ENCODE measurements at regions not wholly inside any gene's neighbourhood (a gene's known extent, or its start where the extent isn't known, plus 50 kb on each side); places are given as distances from the start of the nearest gene placed in this dataset.

GRCh38 chr13:40145139-40145538, 489.7 kb downstream of the COG6 start:
- no peak for DNase-seq (ENCODE audit: low spot score)

GRCh38 chr13:40146063-40146462, 490.6 kb downstream of the COG6 start:
- DNase-seq (ENCODE audit: low spot score), result no peak

DNA sequence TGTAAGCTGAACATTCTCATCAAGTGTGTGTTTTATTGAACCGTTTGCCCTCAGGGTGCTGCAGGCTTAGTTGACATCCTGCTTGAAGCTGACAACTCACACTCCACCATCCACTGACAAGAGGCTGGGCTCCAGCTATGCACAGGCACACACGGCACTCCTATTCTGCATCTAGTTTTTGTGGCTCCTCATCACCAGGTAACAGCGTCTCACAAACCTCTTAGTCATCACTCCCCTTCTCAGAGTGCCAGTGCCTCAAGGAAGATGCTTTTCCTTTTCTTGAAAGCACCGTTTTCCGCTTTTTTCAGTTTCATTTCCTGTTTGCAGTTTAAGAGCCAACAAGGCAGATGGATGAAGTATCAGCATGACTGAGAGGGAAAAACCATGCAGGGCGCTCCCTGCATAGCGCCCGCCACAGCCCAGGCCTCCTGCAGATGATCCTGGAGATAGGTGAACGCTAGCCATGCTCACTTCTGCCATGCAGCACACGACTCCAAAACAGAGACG, 491.2 kb downstream of the COG6 start:
- no peak for DNase-seq (ENCODE audit: low spot score)

DNA sequence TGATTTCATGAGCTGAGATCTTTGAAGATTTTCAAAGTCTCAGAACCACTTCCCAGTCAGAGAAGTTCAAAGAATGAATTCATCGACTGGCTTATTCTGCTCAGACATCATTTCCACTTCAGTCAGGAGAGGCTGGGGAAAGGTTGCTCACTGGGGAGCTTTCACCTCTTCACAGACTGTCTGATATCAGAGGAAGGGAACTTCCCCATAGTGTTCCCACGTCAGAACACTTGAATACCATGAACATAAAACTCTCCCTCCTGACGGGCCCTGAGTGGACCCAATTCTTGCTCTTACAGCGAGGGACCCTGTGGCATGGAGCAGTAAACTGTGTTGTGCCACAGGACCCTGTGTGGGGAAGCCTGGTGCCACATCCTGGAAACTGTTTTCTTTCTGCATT, 492.6 kb downstream of the COG6 start:
- no peak for DNase-seq (ENCODE audit: low spot score)

DNA sequence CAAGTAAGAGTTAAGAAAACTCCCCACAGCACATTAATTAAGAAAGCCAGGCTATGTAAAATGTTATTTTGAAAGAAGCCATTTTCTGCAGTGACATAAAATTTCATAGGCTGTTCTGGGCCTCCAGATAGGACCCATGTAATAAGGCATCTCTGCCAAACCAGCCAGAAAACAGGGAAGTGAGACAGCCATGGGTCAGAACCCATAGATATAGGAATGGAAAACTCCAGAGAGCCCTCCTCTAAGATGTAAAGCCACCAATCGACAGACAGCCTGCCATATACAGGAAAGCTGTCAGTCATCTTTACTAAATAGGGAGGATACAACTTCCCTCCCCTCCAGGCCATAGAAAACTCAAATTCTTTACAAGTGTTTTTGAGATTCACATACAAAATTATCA, 493.3 kb downstream of the COG6 start:
- no peak for DNase-seq (ENCODE audit: low spot score)

GRCh38 chr13:40149611-40150274, 494.3 kb downstream of the COG6 start:
- peak; percentile 14 for DNase-seq (ENCODE audit: low spot score)

DNA sequence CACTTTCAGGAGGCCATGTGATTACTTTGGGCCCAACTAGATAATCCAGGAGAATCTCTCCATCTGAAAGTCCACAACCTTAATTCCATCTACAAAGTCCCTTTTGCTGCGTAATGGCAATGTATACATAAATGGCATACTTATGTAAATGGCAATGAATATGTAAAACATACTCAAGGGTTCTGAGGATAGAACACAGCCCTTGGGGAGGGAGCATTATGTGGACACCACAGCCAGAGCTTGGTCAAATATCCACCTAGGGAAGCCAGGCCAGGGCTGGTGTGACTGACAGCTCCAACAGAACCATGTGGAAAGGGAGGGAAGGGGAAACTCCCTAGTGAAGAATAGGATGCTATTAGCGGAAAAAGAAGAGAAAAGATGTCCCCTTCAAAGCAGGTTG, 496.2 kb downstream of the COG6 start:
- DNase-seq (ENCODE audit: low spot score), result no peak

DNA sequence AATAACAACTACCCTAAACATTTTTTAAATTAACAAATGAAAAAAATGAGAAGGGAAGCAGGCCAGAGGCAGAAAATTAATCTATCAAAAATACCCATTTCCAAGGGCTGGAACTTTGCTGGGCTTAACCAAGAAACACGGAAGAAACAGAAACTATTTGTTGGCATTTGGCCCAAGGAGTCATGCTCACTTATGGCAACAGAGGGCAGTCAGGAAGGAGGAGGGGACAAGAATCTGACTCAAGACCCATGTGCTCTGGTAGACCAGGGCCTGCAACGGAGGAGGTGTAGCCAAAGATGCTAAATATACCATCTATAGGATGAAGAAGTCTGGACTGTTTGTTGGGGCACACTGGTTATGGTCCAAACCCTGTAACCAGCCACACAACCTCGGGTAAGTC, 496.7 kb downstream of the COG6 start:
- DNase-seq (ENCODE audit: low spot score), result peak; percentile 31

GRCh38 chr13:40152922-40153321, 497.5 kb downstream of the COG6 start:
- DNase-seq (ENCODE audit: low spot score), result no peak

- DNase-seq (ENCODE audit: low spot score), result no peak
These were observed 498.1 kb downstream of the COG6 start for GRCh38 chr13:40153516-40153915.

GRCh38 chr13:40155201-40155600, 499.7 kb downstream of the COG6 start:
- no peak for DNase-seq (ENCODE audit: low spot score)

GRCh38 chr13:40158218-40158617, 502.8 kb downstream of the COG6 start:
- no peak for DNase-seq (ENCODE audit: low spot score)

- no peak for DNase-seq (ENCODE audit: low spot score)
These were observed 503.3 kb downstream of the COG6 start for GRCh38 chr13:40158757-40159156.

GRCh38 chr13:40159736-40160135, 504.3 kb downstream of the COG6 start:
- no peak for DNase-seq (ENCODE audit: low spot score)

DNA sequence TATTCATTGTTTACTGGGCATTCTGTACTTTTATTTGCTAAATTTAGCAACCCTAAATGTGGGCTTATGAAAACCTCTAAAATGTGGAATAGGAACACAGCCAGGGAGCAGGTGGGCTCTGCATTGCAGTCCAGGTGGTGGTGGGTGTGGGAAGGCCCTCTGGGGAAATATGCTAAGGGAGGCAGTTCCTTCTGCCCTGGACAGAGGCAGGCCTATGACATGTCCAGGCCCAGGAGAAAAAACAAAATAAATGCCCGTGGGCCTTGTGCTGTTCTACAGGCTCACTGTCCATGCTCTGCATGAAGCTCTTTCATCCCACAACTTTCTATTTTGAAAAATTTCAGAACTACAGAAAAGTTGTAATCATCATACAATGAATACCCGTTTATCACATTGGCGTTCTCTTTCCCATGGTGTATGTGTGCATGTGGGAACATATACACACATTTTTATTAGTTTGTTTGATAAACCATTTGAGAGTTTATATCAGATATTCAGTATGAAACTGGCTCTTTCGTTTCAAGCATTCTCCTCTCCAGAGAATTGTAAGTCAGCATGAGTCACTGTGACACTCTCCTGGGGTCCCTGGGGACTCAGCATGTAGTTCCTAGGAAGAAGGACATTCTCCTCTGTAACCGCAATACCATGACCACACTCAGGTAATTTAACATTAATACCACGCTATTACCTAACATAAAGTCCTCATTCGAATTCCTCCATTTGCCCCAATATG, 505.3 kb downstream of the COG6 start:
- DNase-seq (ENCODE audit: low spot score), result no peak

DNA sequence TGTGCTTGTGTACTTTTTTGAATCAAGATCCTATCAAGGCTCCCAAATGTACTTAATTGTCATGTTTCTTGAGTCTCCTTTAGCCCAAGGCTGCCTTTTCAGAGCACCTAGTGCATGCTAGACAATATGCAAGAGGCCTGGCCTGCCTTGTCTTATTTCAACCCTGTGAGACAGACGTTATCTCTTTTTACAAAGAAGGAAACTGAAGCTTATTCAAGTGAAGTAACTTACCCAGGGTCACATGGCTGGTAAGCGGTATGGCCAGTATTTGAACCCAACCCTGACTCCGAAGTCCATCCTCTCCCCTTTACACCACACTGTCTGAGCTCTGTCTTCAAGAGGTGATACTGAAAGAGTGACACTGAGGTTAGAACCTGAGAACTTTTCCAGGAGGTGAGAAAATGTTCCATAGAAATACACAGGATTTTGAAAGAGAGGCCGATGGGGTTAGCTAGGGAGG, 505.1 kb downstream of the FOXO1 start:
- no peak for DNase-seq (ENCODE audit: low spot score)

DNA sequence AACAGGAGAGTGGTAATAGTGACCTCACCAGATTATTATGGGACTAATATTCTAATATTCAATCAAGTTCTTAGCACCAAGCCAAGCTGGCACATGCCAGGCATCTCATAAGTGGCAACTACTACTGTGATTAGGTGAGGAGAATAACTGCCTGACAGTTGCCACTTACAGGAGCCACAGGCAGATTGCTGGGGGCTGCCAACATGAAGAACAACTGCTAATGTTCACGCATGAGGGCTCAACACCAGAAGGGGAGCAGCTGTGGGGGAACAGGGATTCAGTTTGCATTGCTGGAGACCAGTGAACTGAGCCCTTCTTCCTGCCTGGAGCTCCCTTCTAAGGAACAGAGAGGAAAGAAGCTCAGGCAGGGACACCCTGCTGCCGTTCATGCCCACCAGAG, 504.5 kb downstream of the FOXO1 start:
- no peak for DNase-seq (ENCODE audit: low spot score)

DNA sequence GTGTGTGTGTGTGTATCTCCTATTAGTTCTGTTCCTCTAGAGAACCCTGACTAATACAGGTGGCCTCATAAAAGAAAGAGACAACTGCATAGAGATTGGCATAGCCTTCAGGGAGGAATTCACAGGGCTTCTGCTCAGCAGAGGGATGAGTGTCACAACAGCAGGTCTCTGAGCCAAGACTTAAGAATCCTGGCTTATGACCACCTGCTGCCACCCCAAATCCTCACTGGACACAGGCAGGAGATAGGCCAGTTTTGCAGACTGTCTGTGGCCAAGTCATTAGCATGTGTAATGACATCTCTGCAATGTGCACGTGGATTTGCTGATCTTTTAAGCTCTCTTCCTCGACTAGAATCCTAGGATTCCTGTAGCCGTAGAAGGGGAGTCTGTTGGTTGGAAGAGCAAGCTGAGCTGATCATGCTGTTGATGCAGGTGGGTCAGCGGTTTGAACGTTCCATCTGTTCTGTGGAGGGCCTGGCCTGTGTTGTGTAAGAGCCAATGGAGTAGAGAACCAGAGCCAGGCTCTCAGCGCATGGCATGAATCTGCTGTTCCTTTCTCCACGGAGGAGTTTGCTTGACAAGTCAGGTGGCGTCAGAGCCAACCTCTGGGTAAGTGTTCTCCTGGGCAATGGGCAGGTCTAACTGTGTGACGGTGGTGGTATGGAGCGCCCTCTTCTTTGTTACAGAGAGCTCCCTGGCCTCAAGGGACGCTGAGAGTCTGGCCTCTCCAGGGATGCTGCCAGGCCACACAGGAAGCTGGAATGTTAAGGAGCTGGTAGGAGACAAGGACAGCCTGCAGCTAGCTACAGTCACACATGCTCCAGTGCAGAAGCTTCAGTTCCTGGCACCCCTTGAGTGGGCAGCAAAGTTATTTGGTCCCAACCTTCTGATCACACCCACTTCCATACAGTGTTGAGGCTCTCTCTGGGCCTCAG, 503.1 kb downstream of the FOXO1 start:
- DNase-seq (ENCODE audit: low spot score), result no peak

DNA sequence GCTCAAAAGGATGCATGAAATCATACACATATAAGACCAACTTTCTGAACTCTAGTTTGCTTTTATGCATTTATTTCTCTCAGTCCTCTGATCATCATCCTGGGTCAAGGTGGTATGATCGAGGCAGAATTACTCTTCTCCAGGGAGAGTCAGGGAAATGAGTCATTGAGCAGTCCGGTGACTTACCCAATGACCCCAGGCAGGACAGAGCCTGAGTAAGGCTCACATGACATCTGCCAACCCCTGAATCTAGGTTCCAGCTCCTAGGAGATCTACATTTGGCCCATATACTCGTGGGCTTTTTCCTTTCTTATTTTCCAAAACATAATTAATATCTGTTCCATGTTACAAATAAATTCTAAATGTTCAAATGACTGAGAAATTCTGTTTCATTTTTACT, 502.3 kb downstream of the FOXO1 start:
- peak; percentile 10 for DNase-seq (ENCODE audit: low spot score)

GRCh38 chr13:40165316-40165932, 501.0 kb downstream of the FOXO1 start:
- no peak for DNase-seq (ENCODE audit: low spot score)

DNA sequence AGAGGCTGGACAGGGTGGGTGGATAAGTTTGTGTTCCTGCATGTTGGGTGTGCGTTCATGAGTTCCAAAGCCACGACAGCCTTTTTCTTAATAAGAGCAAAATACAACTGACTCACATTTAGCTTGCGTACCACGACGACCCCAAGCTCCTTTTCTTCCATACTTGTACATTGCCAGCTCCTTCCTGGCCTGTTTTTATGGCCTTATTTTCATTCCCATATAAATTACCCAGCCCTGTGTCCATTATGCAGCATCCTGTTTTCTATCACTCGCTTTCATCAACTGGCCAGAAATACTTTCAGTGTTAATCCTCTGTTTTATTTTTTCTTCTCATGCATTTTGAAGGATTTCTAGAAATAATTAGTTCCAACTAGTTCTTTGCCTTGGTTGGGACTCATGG, 499.1 kb downstream of the FOXO1 start:
- no peak for DNase-seq (ENCODE audit: low spot score)

All from LoVo (cell line).